ENCODE measurements at regions not wholly inside any gene's neighbourhood (a gene's known extent, or its start where the extent isn't known, plus 50 kb on each side); places are given as distances from the start of the nearest gene placed in this dataset.

GRCh38 chr1:190736971-190737590 lies 259.4 kb upstream of the BRINP3 start:
- no peak for TF ChIP-seq CTCF (IDR thresholded peaks at IDR 0.05; ENCODE audit: control insufficient read depth, extremely low read depth, insufficient read depth)
- H3K4me3 ChIP-seq (ENCODE audit: low read depth, low read length), result no peak overlapping the region
- DNase-seq (ENCODE audit: low read depth), result no peak

GRCh38 chr1:190738317-190738716 lies 260.7 kb upstream of the BRINP3 start:
- no peak for DNase-seq (ENCODE audit: low read depth)
- no peak for TF ChIP-seq CTCF (IDR thresholded peaks at IDR 0.05; ENCODE audit: control insufficient read depth, extremely low read depth, insufficient read depth)
- H3K4me3 ChIP-seq (ENCODE audit: low read depth, low read length), result no peak overlapping the region

- no peak for TF ChIP-seq CTCF (IDR thresholded peaks at IDR 0.05; ENCODE audit: control insufficient read depth, extremely low read depth, insufficient read depth)
- DNase-seq (ENCODE audit: low read depth), result no peak
- no peak overlapping the region for H3K4me3 ChIP-seq (ENCODE audit: low read depth, low read length)
Observed at GRCh38 chr1:190739926-190740325, 262.3 kb upstream of the BRINP3 start.

GRCh38 chr1:190747704-190748103 lies 270.0 kb upstream of the BRINP3 start:
- TF ChIP-seq CTCF (IDR thresholded peaks at IDR 0.05; ENCODE audit: control insufficient read depth, extremely low read depth, insufficient read depth), result no peak
- H3K4me3 ChIP-seq (ENCODE audit: low read depth, low read length), result no peak overlapping the region
- DNase-seq (ENCODE audit: low read depth), result no peak

GRCh38 chr1:190752131-190752530 lies 274.5 kb upstream of the BRINP3 start:
- no peak overlapping the region for H3K4me3 ChIP-seq (ENCODE audit: low read depth, low read length)
- no peak for TF ChIP-seq CTCF (IDR thresholded peaks at IDR 0.05; ENCODE audit: control insufficient read depth, extremely low read depth, insufficient read depth)
- no peak for DNase-seq (ENCODE audit: low read depth)

GRCh38 chr1:190754666-190755065 lies 277.0 kb upstream of the BRINP3 start:
- DNase-seq (ENCODE audit: low read depth), result peak; percentile 82
- H3K4me3 ChIP-seq (ENCODE audit: low read depth, low read length), result no peak overlapping the region
- peak; percentile 51 for TF ChIP-seq CTCF (IDR thresholded peaks at IDR 0.05; ENCODE audit: control insufficient read depth, extremely low read depth, insufficient read depth)

GRCh38 chr1:190759807-190760206 lies 282.1 kb upstream of the BRINP3 start:
- no peak overlapping the region for H3K4me3 ChIP-seq (ENCODE audit: low read depth, low read length)
- TF ChIP-seq CTCF (IDR thresholded peaks at IDR 0.05; ENCODE audit: control insufficient read depth, extremely low read depth, insufficient read depth), result no peak
- no peak for DNase-seq (ENCODE audit: low read depth)

Data from LNCaP clone FGC (cell line).